ENCODE measurements at regions not wholly inside any gene's neighbourhood (a gene's known extent, or its start where the extent isn't known, plus 50 kb on each side); places are given as distances from the start of the nearest gene placed in this dataset.
A peak's percentile ranks its signal among the peaks of the same experiment; 100 is the strongest.

- Histone ChIP-seq H3K27me3 (no peaks in the 10 kb centered on the region), H3K4me1 (no peaks in the 10 kb centered on the region), H3K36me3 (no peaks in the 10 kb centered on the region), H3K4me3 (no peak overlapping the region), H3K9me3 (no peaks in the 10 kb centered on the region), H3K27ac (no peak overlapping the region)
- FAIRE-seq (no peak), ATAC-seq (no peak), DNase-seq (no peak)
- intact Hi-C loops (cut with DNase I): no loop called here
- 90 to 92% methylated on average over 21 of the region's 21 CpGs for WGBS, 2 donors
- no peak for TF ChIP-seq CTCF (IDR thresholded peaks at IDR 0.05)
Measured at GRCh38 chr4:174586651-174587050, 64.4 kb upstream of the HPGD start.

GRCh38 chr4:174583056-174583455 lies 60.8 kb upstream of the HPGD start:
- no peak for DNase-seq
- no peak for ATAC-seq
- FAIRE-seq: no peak
- Histone ChIP-seq H3K4me3 (no peak overlapping the region), H3K27me3 (no peaks in the 10 kb centered on the region), H3K36me3 (no peaks in the 10 kb centered on the region), H3K9me3 (no peaks in the 10 kb centered on the region), H3K4me1 (no peaks in the 10 kb centered on the region), H3K27ac (no peak overlapping the region)
- no peak for TF ChIP-seq CTCF (IDR thresholded peaks at IDR 0.05)
- 53 to 61% methylated on average over 3 of the region's 3 CpGs for WGBS, 2 donors
- intact Hi-C loops (cut with DNase I): no loop called here

- FAIRE-seq (no peak), DNase-seq (no peak), ATAC-seq (no peak)
- 66 to 70% methylated on average over 5 of the region's 5 CpGs for WGBS, 2 donors
- Histone ChIP-seq H3K9me3 (no peaks in the 10 kb centered on the region), H3K4me1 (no peaks in the 10 kb centered on the region), H3K27me3 (no peaks in the 10 kb centered on the region), H3K4me3 (no peak overlapping the region), H3K36me3 (no peaks in the 10 kb centered on the region), H3K27ac (no peak overlapping the region)
- intact Hi-C loops (cut with DNase I): no loop called here
- no peak for TF ChIP-seq CTCF (IDR thresholded peaks at IDR 0.05)
Measured at GRCh38 chr4:174582463-174582862, 60.2 kb upstream of the HPGD start.

- H3K27me3 ChIP-seq: no peaks in the 10 kb centered on the region
- no peaks in the 10 kb centered on the region for H3K9me3 ChIP-seq
- H3K36me3 ChIP-seq: no peaks in the 10 kb centered on the region
- no peaks in the 10 kb centered on the region for H3K4me1 ChIP-seq
- H3K27ac ChIP-seq: no peak overlapping the region
- intact Hi-C loops (cut with DNase I): no loop called here
- WGBS, 2 donors: 84 to 95% methylated on average over 1 of the region's 1 CpG
- no peak for ATAC-seq
- no peak for DNase-seq
- FAIRE-seq: no peak
- no peak overlapping the region for H3K4me3 ChIP-seq
- TF ChIP-seq CTCF (IDR thresholded peaks at IDR 0.05): no peak
Measured at GRCh38 chr4:174581901-174582300, 59.6 kb upstream of the HPGD start.

GRCh38 chr4:174580597-174580996 lies 58.3 kb upstream of the HPGD start:
- Histone ChIP-seq H3K4me3 (no peak overlapping the region), H3K9me3 (no peaks in the 10 kb centered on the region), H3K36me3 (no peaks in the 10 kb centered on the region), H3K4me1 (no peaks in the 10 kb centered on the region), H3K27me3 (no peaks in the 10 kb centered on the region), H3K27ac (no peak overlapping the region)
- DNase-seq (no peak), FAIRE-seq (no peak), ATAC-seq (peak in 1 of 4 donors; percentile 45)
- no peak for TF ChIP-seq CTCF (IDR thresholded peaks at IDR 0.05)
- intact Hi-C loops (cut with DNase I): no loop called here
- WGBS, 2 donors: 60 to 65% methylated on average over 2 of the region's 2 CpGs
